ENCODE measurements at regions not wholly inside any gene's neighbourhood (a gene's known extent, or its start where the extent isn't known, plus 50 kb on each side); places are given as distances from the start of the nearest gene placed in this dataset.

GRCh38 chr5:40288800-40289485, 390.8 kb upstream of the PTGER4 start:
- no peaks in the 10 kb centered on the region; the same call in 1 of the 2 replicates for H3K27me3 ChIP-seq (replicated peaks; ENCODE audit: control insufficient read depth, insufficient read depth, low read length)
- H3K4me3 ChIP-seq (replicated peaks; ENCODE audit: low read depth, low read length), result no peak overlapping the region
- no peaks in the 10 kb centered on the region for H3K36me3 ChIP-seq (ENCODE audit: control insufficient read depth, insufficient read depth, low read length)
- TF ChIP-seq CTCF (IDR thresholded peaks at IDR 0.05; ENCODE audit: insufficient read depth, low read length, poor library complexity, severe bottlenecking), result no peak
- DNase-seq (ENCODE audit: extremely low read depth, insufficient read length), result no peak

GRCh38 chr5:40284863-40285262, 394.9 kb upstream of the PTGER4 start:
- no peak overlapping the region for H3K4me3 ChIP-seq (replicated peaks; ENCODE audit: low read depth, low read length)
- DNase-seq (ENCODE audit: extremely low read depth, insufficient read length), result no peak
- TF ChIP-seq CTCF (IDR thresholded peaks at IDR 0.05; ENCODE audit: insufficient read depth, low read length, poor library complexity, severe bottlenecking), result no peak
- no peaks in the 10 kb centered on the region for H3K36me3 ChIP-seq (ENCODE audit: control insufficient read depth, insufficient read depth, low read length)
- no peaks in the 10 kb centered on the region; the same call in 1 of the 2 replicates for H3K27me3 ChIP-seq (replicated peaks; ENCODE audit: control insufficient read depth, insufficient read depth, low read length)

GRCh38 chr5:40278881-40279280, 400.8 kb upstream of the PTGER4 start:
- no peak for TF ChIP-seq CTCF (IDR thresholded peaks at IDR 0.05; ENCODE audit: insufficient read depth, low read length, poor library complexity, severe bottlenecking)
- H3K36me3 ChIP-seq (ENCODE audit: control insufficient read depth, insufficient read depth, low read length), result no peaks in the 10 kb centered on the region
- no peak overlapping the region for H3K4me3 ChIP-seq (replicated peaks; ENCODE audit: low read depth, low read length)
- H3K27me3 ChIP-seq (replicated peaks; ENCODE audit: control insufficient read depth, insufficient read depth, low read length), result no peaks in the 10 kb centered on the region; the same call in 1 of the 2 replicates
- DNase-seq (ENCODE audit: extremely low read depth, insufficient read length), result no peak

DNA sequence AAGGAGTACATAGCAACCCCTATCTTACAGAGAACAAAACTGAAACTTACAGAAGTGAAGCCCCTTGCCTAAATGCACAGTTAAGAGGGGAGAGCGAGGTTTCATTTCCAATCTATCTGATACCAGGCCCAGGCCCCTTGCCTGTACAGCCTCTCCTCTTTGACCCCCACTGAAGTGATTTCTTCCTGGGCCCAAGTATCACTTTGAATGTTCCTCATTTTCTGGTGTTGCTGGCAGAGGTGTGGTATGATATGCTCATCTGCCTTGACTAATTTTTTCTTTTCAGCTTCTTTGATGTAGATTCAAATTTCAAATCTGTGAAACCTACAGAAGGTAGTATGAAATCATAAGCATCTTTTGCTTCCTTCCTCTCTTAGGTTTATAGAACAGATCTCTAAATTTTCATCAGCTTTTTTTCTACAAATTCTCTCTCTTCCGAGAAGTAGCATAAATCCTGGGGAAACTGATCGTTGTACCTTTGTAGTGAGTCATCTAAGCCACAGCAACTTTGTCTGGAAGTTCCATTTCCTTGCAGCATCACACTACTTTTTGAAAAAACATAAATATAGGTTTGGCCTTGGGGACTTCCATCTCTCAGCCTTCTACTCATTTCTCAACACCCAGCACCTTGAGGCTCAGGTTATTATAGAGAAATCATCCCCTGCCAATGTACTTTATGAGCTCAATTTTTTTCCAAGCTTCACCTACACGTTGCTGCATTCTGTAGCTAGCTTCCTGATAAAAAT, 402.4 kb upstream of the PTGER4 start:
- DNase-seq (ENCODE audit: extremely low read depth, insufficient read length), result peak; percentile 61
- TF ChIP-seq CTCF (IDR thresholded peaks at IDR 0.05; ENCODE audit: insufficient read depth, low read length, poor library complexity, severe bottlenecking), result no peak
- no peaks in the 10 kb centered on the region for H3K36me3 ChIP-seq (ENCODE audit: control insufficient read depth, insufficient read depth, low read length)
- no peak overlapping the region for H3K4me3 ChIP-seq (replicated peaks; ENCODE audit: low read depth, low read length)
- no peaks in the 10 kb centered on the region; the same call in 1 of the 2 replicates for H3K27me3 ChIP-seq (replicated peaks; ENCODE audit: control insufficient read depth, insufficient read depth, low read length)

DNA sequence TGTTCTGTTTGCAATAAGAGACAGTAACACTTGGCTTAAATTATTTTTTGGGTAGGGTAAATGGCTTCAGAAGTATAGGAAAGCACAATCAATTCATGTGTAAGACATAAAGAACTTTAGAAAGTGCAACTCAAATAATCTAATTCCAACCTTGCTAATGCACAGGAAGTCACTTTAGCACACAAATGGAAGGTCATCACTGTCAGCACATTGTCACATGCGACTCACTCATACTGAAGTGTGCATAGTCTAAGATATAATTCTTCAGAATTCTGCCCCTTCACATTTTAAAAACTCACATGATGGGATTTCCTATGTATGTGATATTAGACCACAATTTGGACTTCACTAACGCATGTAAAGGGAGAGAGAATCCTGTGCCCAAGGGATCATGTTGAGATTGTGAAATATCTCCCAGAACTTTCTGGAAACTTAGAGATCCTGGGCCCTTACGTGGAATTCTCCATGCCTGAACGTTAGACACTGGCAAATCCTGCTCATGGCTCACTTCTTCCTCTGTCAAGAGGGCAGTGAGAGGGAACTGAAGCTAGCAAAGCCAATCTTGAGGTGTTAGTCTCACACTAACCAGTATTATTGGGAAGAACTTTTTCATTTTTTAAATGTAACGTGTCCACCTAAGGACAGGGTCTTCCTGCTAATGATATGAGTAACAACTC, 403.2 kb upstream of the PTGER4 start:
- no peak for TF ChIP-seq CTCF (IDR thresholded peaks at IDR 0.05; ENCODE audit: insufficient read depth, low read length, poor library complexity, severe bottlenecking)
- H3K27me3 ChIP-seq (replicated peaks; ENCODE audit: control insufficient read depth, insufficient read depth, low read length), result no peaks in the 10 kb centered on the region; the same call in 1 of the 2 replicates
- H3K36me3 ChIP-seq (ENCODE audit: control insufficient read depth, insufficient read depth, low read length), result no peaks in the 10 kb centered on the region
- DNase-seq (ENCODE audit: extremely low read depth, insufficient read length), result no peak
- H3K4me3 ChIP-seq (replicated peaks; ENCODE audit: low read depth, low read length), result no peak overlapping the region
